Hepatocyte (in vitro differentiated cells): ENCODE measurements at regions not wholly inside any gene's neighbourhood (a gene's known extent, or its start where the extent isn't known, plus 50 kb on each side); places are given as distances from the start of the nearest gene placed in this dataset.

ENCODE experiments used
- DNase-seq: peaks from one replicate; pipeline ENCODE4 v3.0.0-alpha.2; 2016; ENCODE audit warnings: low spot score
- H2AFZ ChIP-seq: fragments of 200-600 bp; sonication (generic); 2 replicates; pipeline ENCODE4 v1.6.0; 2016; ENCODE audit warnings: antibody characterized with exemption, mild to moderate bottlenecking
- H3K27ac ChIP-seq: fragments of 200-600 bp; sonication (generic); 2 replicates; pipeline ENCODE4 v1.5.1; 2016; ENCODE audit warnings: mild to moderate bottlenecking
- H3K27me3 ChIP-seq: fragments of 200-600 bp; sonication (generic); 2 replicates; pipeline ENCODE4 v1.6.1; 2016
- H3K36me3 ChIP-seq: fragments of 200-600 bp; sonication (generic); replicated peaks from 2 replicates; pipeline ENCODE4 v1.5.1; 2016; ENCODE audit warnings: low read depth; ENCODE audit not compliant: insufficient read depth
- H3K4me1 ChIP-seq: fragments of 200-600 bp; sonication (generic); 2 replicates; pipeline ENCODE4 v1.5.1; 2016; ENCODE audit warnings: mild to moderate bottlenecking, moderate library complexity; ENCODE audit not compliant: insufficient read depth
- H3K4me2 ChIP-seq: fragments of 200-600 bp; sonication (generic); 2 replicates; pipeline ENCODE4 v1.6.0; 2016
- H3K4me3 ChIP-seq: fragments of 200-600 bp; sonication (generic); 2 replicates; pipeline ENCODE4 v1.5.1; 2016; ENCODE audit warnings: mild to moderate bottlenecking
- H3K79me2 ChIP-seq: fragments of 200-600 bp; sonication (generic); 2 replicates; pipeline ENCODE4 v1.6.0; 2017; ENCODE audit warnings: mild to moderate bottlenecking
- H3K9me2 ChIP-seq: fragments of 200-600 bp; sonication (generic); replicated peaks from 2 replicates; pipeline ENCODE4 v1.6.0; 2017; ENCODE audit warnings: mild to moderate bottlenecking; ENCODE audit not compliant: insufficient read depth
- H3K9me3 ChIP-seq: fragments of 200-600 bp; sonication (generic); 2 replicates; pipeline ENCODE4 v1.5.1; 2016; ENCODE audit warnings: low read depth, mild to moderate bottlenecking
- H4K20me1 ChIP-seq: fragments of 200-600 bp; sonication (generic); 2 replicates; pipeline ENCODE4 v1.6.0; 2016; ENCODE audit warnings: mild to moderate bottlenecking; ENCODE audit not compliant: insufficient read depth, poor library complexity, severe bottlenecking
- CTCF ChIP-seq: fragments of 200-600 bp; sonication (generic); IDR thresholded peaks from 2 replicates; pipeline ENCODE4 v1.5.1; 2016; ENCODE audit warnings: antibody characterized with exemption, mild to moderate bottlenecking; ENCODE audit not compliant: poor library complexity
- EZH2 ChIP-seq: fragments of 200-600 bp; sonication (generic); IDR thresholded peaks from 2 replicates; pipeline ENCODE4 v1.6.1; 2016; ENCODE audit warnings: antibody characterized with exemption, mild to moderate bottlenecking, borderline replicate concordance
- EZH2phosphoT487 ChIP-seq: fragments of 200-600 bp; sonication (generic); IDR thresholded peaks from one replicate; pipeline ENCODE4 v1.6.1; 2018; ENCODE audit warnings: antibody characterized with exemption, mild to moderate bottlenecking, low read depth, moderate library complexity; ENCODE audit not compliant: unreplicated experiment, severe bottlenecking
- WGBS: methylation state at CpG from one replicate; pipeline ENCODE4 v1.1.6; 2016; ENCODE audit warnings: low lambda C conversion rate; ENCODE audit errors: missing lambda C conversion rate; 5-methylcytosine and 5-hydroxymethylcytosine counted together

DNA sequence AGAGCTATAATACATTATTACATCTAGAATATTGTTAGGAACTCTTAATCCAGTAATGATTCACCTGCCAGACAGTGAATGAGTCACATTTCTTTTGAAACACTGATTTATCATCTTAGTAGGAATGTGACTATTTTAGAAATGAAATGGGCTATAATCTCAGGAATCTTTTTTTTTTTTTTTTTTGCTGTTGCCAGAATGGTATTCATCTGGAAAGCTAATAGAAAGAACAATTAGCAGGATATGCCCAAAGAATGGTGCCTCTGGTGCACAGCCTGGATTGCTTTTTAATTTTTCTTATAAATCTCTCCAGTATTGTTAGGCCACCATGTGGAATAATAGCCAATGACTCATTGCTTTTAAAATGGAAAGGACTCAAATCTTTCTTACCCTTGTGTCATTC is 181.1 kb upstream of the SMIM31 start:
- no peaks in the 10 kb centered on the region for H3K9me2 ChIP-seq
- H2AFZ ChIP-seq = no peak overlapping the region
- H3K4me3 ChIP-seq = no peak overlapping the region
- no peak overlapping the region for H3K4me2 ChIP-seq
- no peaks in the 10 kb centered on the region for H3K36me3 ChIP-seq
- H3K27ac ChIP-seq = no peak overlapping the region
- no peaks in the 10 kb centered on the region for H3K9me3 ChIP-seq
- no peak for DNase-seq
- no peaks in the 10 kb centered on the region for H3K4me1 ChIP-seq
- H3K27me3 ChIP-seq = no peaks in the 10 kb centered on the region
- H3K79me2 ChIP-seq = no peaks in the 10 kb centered on the region
- no peak for TF ChIP-seq EZH2
- TF ChIP-seq EZH2phosphoT487 = no peak
- TF ChIP-seq CTCF = no peak
- H4K20me1 ChIP-seq = no peaks in the 10 kb centered on the region

DNA sequence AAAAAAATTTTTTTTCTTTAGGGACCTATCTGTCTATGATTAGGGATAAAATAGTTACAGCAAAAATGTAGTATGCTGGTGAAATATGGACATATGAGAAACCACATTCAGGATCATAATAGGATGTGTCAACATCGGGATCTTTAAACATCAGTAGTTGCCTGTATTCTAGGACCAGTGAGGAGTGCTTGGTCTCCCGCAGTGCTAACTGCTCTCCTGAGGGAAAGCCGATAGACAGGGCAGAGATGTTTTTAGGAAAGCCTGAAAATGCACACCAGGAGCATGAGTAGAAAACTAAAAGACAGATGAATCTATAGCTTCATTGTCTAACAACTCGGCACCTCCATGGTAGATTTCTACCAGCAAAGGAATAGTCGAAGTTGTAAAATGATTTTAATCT is 178.1 kb upstream of the SMIM31 start:
- Histone ChIP-seq H3K9me3 (no peaks in the 10 kb centered on the region), H4K20me1 (no peaks in the 10 kb centered on the region), H3K9me2 (no peaks in the 10 kb centered on the region), H3K79me2 (no peaks in the 10 kb centered on the region), H3K4me2 (no peak overlapping the region), H3K27ac (no peak overlapping the region), H3K4me3 (no peak overlapping the region), H3K36me3 (no peaks in the 10 kb centered on the region), H3K4me1 (no peaks in the 10 kb centered on the region), H2AFZ (no peak overlapping the region), H3K27me3 (no peaks in the 10 kb centered on the region)
- no peak for TF ChIP-seq CTCF
- no peak for TF ChIP-seq EZH2phosphoT487
- TF ChIP-seq EZH2 = no peak
- WGBS = 97% methylated on average over 5 of the region's 5 CpGs
- DNase-seq = no peak

GRCh38 chr4:164579270-164579942 is 174.5 kb upstream of the SMIM31 start:
- no peaks in the 10 kb centered on the region for H3K9me3 ChIP-seq
- WGBS = 89% methylated on average over 8 of the region's 8 CpGs
- no peaks in the 10 kb centered on the region for H3K27me3 ChIP-seq
- no peak overlapping the region for H3K4me2 ChIP-seq
- H3K36me3 ChIP-seq = no peaks in the 10 kb centered on the region
- H3K4me3 ChIP-seq = no peak overlapping the region
- TF ChIP-seq EZH2phosphoT487 = no peak
- TF ChIP-seq EZH2 = no peak
- no peak for TF ChIP-seq CTCF
- no peaks in the 10 kb centered on the region for H3K9me2 ChIP-seq
- H3K79me2 ChIP-seq = no peaks in the 10 kb centered on the region
- no peak overlapping the region for H3K27ac ChIP-seq
- no peak for DNase-seq
- no peaks in the 10 kb centered on the region for H3K4me1 ChIP-seq
- H4K20me1 ChIP-seq = no peaks in the 10 kb centered on the region
- H2AFZ ChIP-seq = no peak overlapping the region
